CD4-positive, alpha-beta T cell treated with Interleukin-6 for 4 hours (primary cell): ENCODE measurements at regions not wholly inside any gene's neighbourhood (a gene's known extent, or its start where the extent isn't known, plus 50 kb on each side); places are given as distances from the start of the nearest gene placed in this dataset.
"Not testable (repeated sequence)": the region's sequence is repeated elsewhere in the genome, so short reads cannot be mapped to it uniquely, and the experiment has no call there.

ENCODE experiments used
- DNase-seq: peaks from one replicate; pipeline ENCODE4 v3.0.0-alpha.2; 2020; ENCODE audit warnings: mixed read lengths

GRCh38 chr2:125745514-125745913 lies 910.4 kb upstream of the GYPC start:
- DNase-seq = no peak

- no peak for DNase-seq
These were observed 909.4 kb upstream of the GYPC start for GRCh38 chr2:125746321-125747164.

GRCh38 chr2:125747165-125747425 lies 908.9 kb upstream of the GYPC start:
- DNase-seq = no peak

GRCh38 chr2:125756431-125756830 lies 899.5 kb upstream of the GYPC start:
- no peak for DNase-seq

- DNase-seq = no peak
These were observed 859.2 kb upstream of the GYPC start for GRCh38 chr2:125796784-125797183.

GRCh38 chr2:125797192-125797591 lies 858.8 kb upstream of the GYPC start:
- no peak for DNase-seq

- no peak for DNase-seq
These were observed 833.2 kb upstream of the GYPC start for GRCh38 chr2:125822746-125823145.

- not testable (repeated sequence) for DNase-seq
These were observed 830.2 kb upstream of the GYPC start for GRCh38 chr2:125825781-125826180.

GRCh38 chr2:125837128-125837527 lies 818.8 kb upstream of the GYPC start:
- no peak for DNase-seq

- no peak for DNase-seq
These were observed 818.3 kb upstream of the GYPC start for GRCh38 chr2:125837611-125838010.

- DNase-seq = no peak
These were observed 816.0 kb upstream of the GYPC start for GRCh38 chr2:125839945-125840344.

- no peak for DNase-seq
These were observed 813.9 kb upstream of the GYPC start for GRCh38 chr2:125842041-125842440.

- DNase-seq = no peak
These were observed 805.4 kb upstream of the GYPC start for GRCh38 chr2:125850541-125850940.

- no peak for DNase-seq
These were observed 803.6 kb upstream of the GYPC start for GRCh38 chr2:125852364-125852763.

- DNase-seq = no peak
These were observed 802.3 kb upstream of the GYPC start for GRCh38 chr2:125853626-125854025.

GRCh38 chr2:125855204-125855603 lies 800.8 kb upstream of the GYPC start:
- no peak for DNase-seq

GRCh38 chr2:125857971-125858794 lies 797.8 kb upstream of the GYPC start:
- no peak for DNase-seq

- no peak for DNase-seq
These were observed 794.5 kb upstream of the GYPC start for GRCh38 chr2:125861461-125861860.

- DNase-seq = no peak
These were observed 788.0 kb upstream of the GYPC start for GRCh38 chr2:125867908-125868307.

GRCh38 chr2:125870264-125870663 lies 785.7 kb upstream of the GYPC start:
- DNase-seq = no peak

- DNase-seq = no peak
These were observed 785.2 kb upstream of the GYPC start for GRCh38 chr2:125870746-125871145.

- DNase-seq = no peak
These were observed 781.4 kb upstream of the GYPC start for GRCh38 chr2:125874564-125874963.

GRCh38 chr2:125885340-125885739 lies 770.6 kb upstream of the GYPC start:
- no peak for DNase-seq

- no peak for DNase-seq
These were observed 769.8 kb upstream of the GYPC start for GRCh38 chr2:125886153-125886552.
